MM.1S (cell line): ENCODE measurements at regions not wholly inside any gene's neighbourhood (a gene's known extent, or its start where the extent isn't known, plus 50 kb on each side); places are given as distances from the start of the nearest gene placed in this dataset.

Experiments
- DNase-seq: peaks from one replicate; pipeline ENCODE4 v3.0.0-alpha.2; 2015
- H2AFZ ChIP-seq: fragments of 300-600 bp; sonication (generic); 2 replicates; pipeline ENCODE4 v1.6.0; 2016; ENCODE audit warnings: antibody characterized with exemption, low read length
- H3F3A ChIP-seq: fragments of 300-600 bp; sonication (generic); 2 replicates; pipeline ENCODE4 v1.6.1; 2016; ENCODE audit warnings: mild to moderate bottlenecking, antibody characterized with exemption, low read length, moderate library complexity, mixed read lengths; ENCODE audit not compliant: insufficient read depth
- H3K27ac ChIP-seq: fragments of 300-600 bp; sonication (generic); 2 replicates; pipeline ENCODE4 v1.5.1; 2016; ENCODE audit warnings: mild to moderate bottlenecking, low read length
- H3K27me3 ChIP-seq: fragments of 300-600 bp; sonication (generic); replicated peaks from 2 replicates; pipeline ENCODE4 v1.6.0; 2016; ENCODE audit warnings: low read length; ENCODE audit not compliant: insufficient read depth
- H3K36me3 ChIP-seq: fragments of 300-600 bp; sonication (generic); replicated peaks from 2 replicates; pipeline ENCODE4 v1.6.1; 2016; ENCODE audit warnings: mild to moderate bottlenecking, low read length, mixed read lengths; ENCODE audit not compliant: insufficient read depth
- H3K4me1 ChIP-seq: fragments of 300-600 bp; sonication (generic); 2 replicates; pipeline ENCODE4 v1.6.1; 2016; ENCODE audit warnings: low read length, mixed read lengths
- H3K4me2 ChIP-seq: fragments of 300-600 bp; sonication (generic); 2 replicates; pipeline ENCODE4 v1.6.0; 2016; ENCODE audit warnings: low read depth, low read length
- H3K4me3 ChIP-seq: fragments of 300-600 bp; sonication (generic); 2 replicates; pipeline ENCODE4 v1.5.1; 2016; ENCODE audit warnings: low read length, mixed read lengths
- H3K79me2 ChIP-seq: fragments of 300-600 bp; sonication (generic); 2 replicates; pipeline ENCODE4 v1.6.1; 2016; ENCODE audit warnings: mixed run types, low read length, mixed read lengths
- H3K9ac ChIP-seq: fragments of 300-600 bp; sonication (generic); 2 replicates; pipeline ENCODE4 v1.6.1; 2016; ENCODE audit warnings: low read length, mixed read lengths
- H3K9me2 ChIP-seq: fragments of 300-600 bp; sonication (generic); replicated peaks from 2 replicates; pipeline ENCODE4 v1.6.1; 2016; ENCODE audit warnings: mild to moderate bottlenecking, low read length, mixed read lengths; ENCODE audit not compliant: insufficient read depth
- H3K9me3 ChIP-seq: fragments of 300-600 bp; sonication (generic); replicated peaks from 2 replicates; pipeline ENCODE4 v1.6.1; 2016; ENCODE audit warnings: mild to moderate bottlenecking, low read length, mixed read lengths; ENCODE audit not compliant: insufficient read depth
- H4K20me1 ChIP-seq: fragments of 300-600 bp; sonication (generic); 2 replicates; pipeline ENCODE4 v1.6.1; 2016; ENCODE audit warnings: mild to moderate bottlenecking, low read length, moderate library complexity, mixed read lengths; ENCODE audit not compliant: insufficient read depth
- EZH2 ChIP-seq: fragments of 300-600 bp; sonication (generic); optimal IDR thresholded peaks from 2 replicates; pipeline ENCODE3; 2017; ENCODE audit warnings: low read depth, mild to moderate bottlenecking, antibody characterized with exemption, low read length, mixed read lengths
- EZH2phosphoT487 ChIP-seq: fragments of 300-600 bp; sonication (generic); IDR thresholded peaks from 2 replicates; pipeline ENCODE4 v1.6.1; 2018; ENCODE audit warnings: antibody characterized with exemption, low read length
- TF ChIP-seq, protein P1 (sequence below): fragments of 300-600 bp; sonication (generic); IDR thresholded peaks from 2 replicates; pipeline ENCODE4 v1.5.1; 2016; ENCODE audit warnings: antibody characterized with exemption, low read length, mixed read lengths

DNA sequence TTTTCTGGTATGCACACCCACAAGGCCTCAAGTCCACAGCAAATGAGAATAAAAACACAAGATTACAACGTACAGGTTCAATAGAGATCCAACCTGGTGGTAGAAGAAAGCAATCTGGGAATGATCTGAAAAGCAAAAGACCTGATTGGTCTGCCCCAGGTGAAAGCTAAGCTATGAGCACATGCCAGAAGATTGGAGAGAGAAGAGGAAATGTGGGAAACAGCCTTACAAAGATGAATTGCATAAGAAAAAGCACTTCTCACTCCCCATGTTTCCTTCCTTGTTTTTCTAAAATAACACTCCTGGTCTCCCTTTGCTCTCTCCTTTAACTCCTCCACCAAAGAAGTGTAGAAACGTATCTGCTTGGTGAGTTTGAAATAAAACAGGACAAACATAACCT, 77.3 kb upstream of the ANO6 start:
- H2AFZ ChIP-seq = no peak overlapping the region

DNA sequence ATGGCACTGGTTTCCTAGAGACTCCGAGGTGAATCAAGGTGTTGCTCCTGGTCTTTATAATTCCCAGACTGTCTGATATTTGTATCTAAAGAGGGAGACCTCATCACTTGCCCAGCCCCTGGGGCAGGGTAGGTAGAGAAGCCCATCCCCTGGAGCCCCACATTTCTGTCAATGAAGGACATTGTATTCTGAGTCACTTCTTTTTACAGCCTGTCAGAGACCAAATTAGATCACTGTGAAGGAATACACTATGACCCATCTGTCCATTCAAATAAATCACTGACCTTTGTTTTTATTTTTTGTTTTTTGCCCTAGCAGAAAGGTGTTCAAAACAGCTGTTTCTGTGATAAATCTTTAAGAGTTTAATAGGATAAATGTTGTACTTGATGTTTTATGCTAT, 67.9 kb upstream of the ANO6 start:
- H3K27me3 ChIP-seq = no peaks in the 10 kb centered on the region
- H3K9me2 ChIP-seq = no peaks in the 10 kb centered on the region
- no peak overlapping the region for H3K4me3 ChIP-seq
- H3K79me2 ChIP-seq = no peaks in the 10 kb centered on the region
- H3K27ac ChIP-seq = no peak overlapping the region
- H3K9me3 ChIP-seq = 0 out of 2 replicates have a peak, but pooled peaks cover 2% of the 10 kb centered on the region
- H3K4me1 ChIP-seq = no peaks in the 10 kb centered on the region
- H3F3A ChIP-seq = no peaks in the 10 kb centered on the region
- no peak overlapping the region for H3K4me2 ChIP-seq
- no peak overlapping the region for H3K9ac ChIP-seq
- TF ChIP-seq EZH2phosphoT487 = no peak
- TF ChIP-seq, protein P1, sequence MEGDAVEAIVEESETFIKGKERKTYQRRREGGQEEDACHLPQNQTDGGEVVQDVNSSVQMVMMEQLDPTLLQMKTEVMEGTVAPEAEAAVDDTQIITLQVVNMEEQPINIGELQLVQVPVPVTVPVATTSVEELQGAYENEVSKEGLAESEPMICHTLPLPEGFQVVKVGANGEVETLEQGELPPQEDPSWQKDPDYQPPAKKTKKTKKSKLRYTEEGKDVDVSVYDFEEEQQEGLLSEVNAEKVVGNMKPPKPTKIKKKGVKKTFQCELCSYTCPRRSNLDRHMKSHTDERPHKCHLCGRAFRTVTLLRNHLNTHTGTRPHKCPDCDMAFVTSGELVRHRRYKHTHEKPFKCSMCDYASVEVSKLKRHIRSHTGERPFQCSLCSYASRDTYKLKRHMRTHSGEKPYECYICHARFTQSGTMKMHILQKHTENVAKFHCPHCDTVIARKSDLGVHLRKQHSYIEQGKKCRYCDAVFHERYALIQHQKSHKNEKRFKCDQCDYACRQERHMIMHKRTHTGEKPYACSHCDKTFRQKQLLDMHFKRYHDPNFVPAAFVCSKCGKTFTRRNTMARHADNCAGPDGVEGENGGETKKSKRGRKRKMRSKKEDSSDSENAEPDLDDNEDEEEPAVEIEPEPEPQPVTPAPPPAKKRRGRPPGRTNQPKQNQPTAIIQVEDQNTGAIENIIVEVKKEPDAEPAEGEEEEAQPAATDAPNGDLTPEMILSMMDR = no peak
- TF ChIP-seq EZH2 = no peak
- no peak for DNase-seq
- no peaks in the 10 kb centered on the region for H4K20me1 ChIP-seq
- no peaks in the 10 kb centered on the region for H3K36me3 ChIP-seq
- H2AFZ ChIP-seq = no peak overlapping the region

More for the DNA sequence above, 77.3 kb upstream of the ANO6 start:
- Histone ChIP-seq H3K27me3 (no peaks in the 10 kb centered on the region), H4K20me1 (no peaks in the 10 kb centered on the region), H3K4me1 (no peaks in the 10 kb centered on the region), H3K27ac (no peak overlapping the region), H3K36me3 (no peaks in the 10 kb centered on the region), H3F3A (no peaks in the 10 kb centered on the region), H3K4me3 (no peak overlapping the region), H3K4me2 (no peak overlapping the region), H3K9ac (no peak overlapping the region), H3K9me2 (no peaks in the 10 kb centered on the region), H3K9me3 (no peaks in the 10 kb centered on the region; the same call in 1 of the 2 replicates), H3K79me2 (no peaks in the 10 kb centered on the region)
- DNase-seq = no peak
- TF ChIP-seq, protein P1 = no peak
- TF ChIP-seq EZH2 (no peak), EZH2phosphoT487 (no peak)

DNA sequence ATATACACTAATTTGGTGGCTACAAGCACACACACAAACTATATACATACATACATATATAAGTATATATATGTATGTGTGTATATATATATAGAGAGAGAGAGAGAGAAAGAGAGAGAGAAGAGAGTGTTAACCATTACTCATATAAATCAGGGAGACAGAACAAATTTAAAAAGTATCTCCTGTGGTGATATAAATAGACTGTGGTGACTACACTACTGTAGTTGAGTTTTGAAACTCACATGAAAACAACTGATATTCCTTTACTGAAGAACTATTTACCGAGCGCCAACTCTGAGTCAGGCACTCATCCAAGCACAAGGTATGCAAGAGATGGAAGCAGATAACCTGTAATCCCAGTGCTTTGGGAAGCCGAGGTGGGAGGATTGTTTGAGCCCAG, 67.3 kb upstream of the ANO6 start:
- H3F3A ChIP-seq = no peaks in the 10 kb centered on the region

More for the DNA sequence above, 67.3 kb upstream of the ANO6 start:
- TF ChIP-seq EZH2phosphoT487 (no peak), EZH2 (no peak)
- TF ChIP-seq, protein P1 = no peak
- no peak overlapping the region for H3K4me2 ChIP-seq
- H3K79me2 ChIP-seq = no peaks in the 10 kb centered on the region
- no peaks in the 10 kb centered on the region for H3K27me3 ChIP-seq
- H3K4me3 ChIP-seq = no peak overlapping the region
- H3K9me3 ChIP-seq = 0 out of 2 replicates have a peak, but pooled peaks cover 2% of the 10 kb centered on the region
- H4K20me1 ChIP-seq = no peaks in the 10 kb centered on the region
- DNase-seq = no peak
- no peak overlapping the region for H3K9ac ChIP-seq
- H3K9me2 ChIP-seq = no peaks in the 10 kb centered on the region
- H2AFZ ChIP-seq = no peak overlapping the region
- no peaks in the 10 kb centered on the region for H3K4me1 ChIP-seq
- H3K36me3 ChIP-seq = no peaks in the 10 kb centered on the region
- H3K27ac ChIP-seq = no peak overlapping the region
